Stomach (tissue), 8 donors: ENCODE measurements at regions not wholly inside any gene's neighbourhood (a gene's known extent, or its start where the extent isn't known, plus 50 kb on each side); places are given as distances from the start of the nearest gene placed in this dataset.

Experiments
- DNase-seq, 2 donors: peaks; one replicate each; pipeline versions ENCODE4 v3.0.0 to v3.0.0-alpha.2; 2013 to 2019
- H3K27ac ChIP-seq, 5 donors: fragments of 200-600 bp in 4 of 5; sonication (generic) in 4 of 5; one replicate each; pipeline ENCODE4 v1.5.1; 2013 to 2019; ENCODE audit warnings: mild to moderate bottlenecking in 1 of 5, moderate library complexity in 1 of 5
- H3K27me3 ChIP-seq, 3 donors: fragments of 200-600 bp; sonication (generic); one replicate each; pipeline ENCODE4 v1.5.1; 2017 to 2019; ENCODE audit warnings: mixed run types in 1 of 3
- H3K36me3 ChIP-seq, 4 donors: fragments of 200-600 bp; sonication (generic); 1 replicate in 3 of 4; 2 replicates in 1 of 4; pipeline ENCODE4 v1.5.1; 2016 to 2019
- H3K4me1 ChIP-seq, 4 donors: fragments of 200-600 bp; sonication (generic); one replicate each; pipeline ENCODE4 v1.5.1; 2016 to 2019
- H3K4me3 ChIP-seq, 4 donors: fragments of 200-600 bp; sonication (generic) in 3 of 4; one replicate each; pipeline ENCODE4 v1.5.1; 2016 to 2019; ENCODE audit warnings: mild to moderate bottlenecking in 1 of 4
- H3K9me3 ChIP-seq, 4 donors: fragments of 200-600 bp; sonication (generic); one replicate each; pipeline ENCODE4 v1.5.1; 2016 to 2019
- CTCF ChIP-seq, 7 experiments: fragments of 450-650 bp in 4 of 7; fragments of 200-600 bp in 3 of 7; sonication (generic) in 3 of 7; IDR thresholded peaks; one replicate each; pipeline ENCODE4 v1.5.1; 2016 to 2019; ENCODE audit warnings: antibody characterized with exemption in 7 of 7, control low read depth in 2 of 7, mild to moderate bottlenecking in 1 of 7
- EP300 ChIP-seq: sonication (generic); formaldehyde crosslinking; IDR thresholded peaks from one replicate; pipeline ENCODE4 v1.6.1; 2017; ENCODE audit warnings: antibody characterized with exemption
- POLR2A ChIP-seq, 4 donors: fragments of 450-650 bp; IDR thresholded peaks; one replicate each; pipeline ENCODE4 v1.6.1; 2016; ENCODE audit warnings: antibody characterized with exemption in 4 of 4, control low read depth in 2 of 4, mild to moderate bottlenecking in 1 of 4, moderate library complexity in 1 of 4
- POLR2AphosphoS5 ChIP-seq, 3 donors: sonication (generic); formaldehyde crosslinking; IDR thresholded peaks; one replicate each; pipeline ENCODE4 v1.6.1; 2016; ENCODE audit warnings: antibody characterized with exemption in 3 of 3
- WGBS, 5 donors: extraction: QIAGEN DNeasy Blood & Tissue Kit in 3 of 5; methylation state at CpG; one replicate each; pipeline versions ENCODE4 v1.1.5 to v1.1.7; 2013 to 2018; 5-methylcytosine and 5-hydroxymethylcytosine counted together
- intact Hi-C: fragments of 100-400 bp; cut with DNase I; formaldehyde crosslinking; loops from one replicate; pipeline ENCODE4 v1.15.1; 2023; ENCODE audit warnings: low total_unique reads
- donor health status: healthy with polysubstance abuse.
- donor health status: Bipolar disorder and iron deficiency.
- donor health status: healthy.

GRCh38 chr4:14877246-14878225 is 124.7 kb upstream of the CPEB2 start:
- Histone ChIP-seq H3K27me3 (no peaks in the 10 kb centered on the region), H3K27ac (peak overlapping the region; percentile 32 to 58 (median 47)), H3K4me1 (peaks cover 3 to 16% (median 11%) of the 10 kb centered on the region in 4 donors), H3K36me3 (no peaks in the 10 kb centered on the region), H3K4me3 (no peak overlapping the region), H3K9me3 (no peaks in the 10 kb centered on the region)
- TF ChIP-seq POLR2AphosphoS5 (IDR thresholded peaks at IDR 0.05) = peak in 1 of 3 donors; percentile 55
- no peak for TF ChIP-seq POLR2A (IDR thresholded peaks at IDR 0.05)
- intact Hi-C loops = no loop called here
- peak; percentile 56 to 58 for DNase-seq
- 30 to 41% (median 37%) methylated on average over 6 of the region's 6 CpGs for WGBS, 5 donors

DNA sequence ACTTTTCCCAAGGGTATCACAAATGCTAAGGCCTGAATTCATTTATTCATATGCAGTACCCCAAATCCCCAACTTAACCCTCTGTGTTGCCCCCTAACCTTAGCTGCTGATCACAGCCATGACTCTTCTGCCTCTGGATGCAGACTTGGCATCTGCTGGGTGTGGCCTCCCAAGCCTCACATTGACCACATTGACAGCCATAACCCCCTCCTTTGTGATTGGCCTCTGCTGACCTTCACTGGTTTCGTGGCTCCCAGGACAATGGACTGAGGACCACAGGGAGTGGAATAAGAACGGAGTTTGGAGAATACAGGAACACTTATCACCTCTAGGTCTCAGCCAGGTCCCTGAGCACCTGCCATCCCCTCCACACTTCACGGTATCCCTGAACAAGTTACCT is 123.6 kb upstream of the CPEB2 start:
- H3K4me1 ChIP-seq = peaks cover 3 to 16% (median 11%) of the 10 kb centered on the region in 4 donors
- intact Hi-C loops = no loop called here
- no peaks in the 10 kb centered on the region for H3K9me3 ChIP-seq
- no peak overlapping the region for H3K4me3 ChIP-seq
- 86 to 97% (median 89%) methylated on average over 3 of the region's 3 CpGs for WGBS, 5 donors
- no peaks in the 10 kb centered on the region for H3K27me3 ChIP-seq
- no peaks in the 10 kb centered on the region for H3K36me3 ChIP-seq
- no peak for TF ChIP-seq EP300
- no peak for TF ChIP-seq POLR2AphosphoS5 (IDR thresholded peaks at IDR 0.05)
- TF ChIP-seq CTCF (IDR thresholded peaks at IDR 0.05) = no peak
- no peak for TF ChIP-seq POLR2A (IDR thresholded peaks at IDR 0.05)
- DNase-seq = no peak
- H3K27ac ChIP-seq = no peak overlapping the region

- peaks cover 3 to 16% (median 11%) of the 10 kb centered on the region in 4 donors for H3K4me1 ChIP-seq
- H3K27me3 ChIP-seq = no peaks in the 10 kb centered on the region
- no peak overlapping the region for H3K4me3 ChIP-seq
- intact Hi-C loops = no loop called here
- no peak for DNase-seq
- H3K9me3 ChIP-seq = no peaks in the 10 kb centered on the region
- no peak overlapping the region for H3K27ac ChIP-seq
- TF ChIP-seq EP300 (no peak), POLR2AphosphoS5 (IDR thresholded peaks at IDR 0.05) (no peak), CTCF (IDR thresholded peaks at IDR 0.05) (no peak), POLR2A (IDR thresholded peaks at IDR 0.05) (no peak)
- no peaks in the 10 kb centered on the region for H3K36me3 ChIP-seq
- 87 to 94% (median 89%) methylated on average over 1 to 7 of the region's 7 CpGs for WGBS, 5 donors
Measured at GRCh38 chr4:14879683-14880082, 122.6 kb upstream of the CPEB2 start.

- no peak for DNase-seq
- H3K27me3 ChIP-seq = no peaks in the 10 kb centered on the region
- H3K4me1 ChIP-seq = peaks cover 3 to 16% (median 11%) of the 10 kb centered on the region in 4 donors
- intact Hi-C loops = no loop called here
- no peaks in the 10 kb centered on the region for H3K9me3 ChIP-seq
- no peak for TF ChIP-seq EP300
- TF ChIP-seq POLR2AphosphoS5 (IDR thresholded peaks at IDR 0.05) = no peak
- no peak for TF ChIP-seq CTCF (IDR thresholded peaks at IDR 0.05)
- no peak for TF ChIP-seq POLR2A (IDR thresholded peaks at IDR 0.05)
- 73 to 86% (median 82%) methylated on average over 2 of the region's 2 CpGs for WGBS, 5 donors
- no peak overlapping the region for H3K4me3 ChIP-seq
- no peaks in the 10 kb centered on the region for H3K36me3 ChIP-seq
- H3K27ac ChIP-seq = no peak overlapping the region
Measured at GRCh38 chr4:14880805-14881204, 121.5 kb upstream of the CPEB2 start.

- 83 to 94% (median 89%) methylated on average over 3 of the region's 3 CpGs for WGBS, 5 donors
Measured at GRCh38 chr4:14883166-14883565, 119.1 kb upstream of the CPEB2 start.

More at GRCh38 chr4:14883166-14883565, 119.1 kb upstream of the CPEB2 start:
- no peaks in the 10 kb centered on the region for H3K9me3 ChIP-seq
- TF ChIP-seq CTCF (IDR thresholded peaks at IDR 0.05) (no peak), POLR2A (IDR thresholded peaks at IDR 0.05) (no peak), EP300 (no peak), POLR2AphosphoS5 (IDR thresholded peaks at IDR 0.05) (no peak)
- intact Hi-C loops = no loop called here
- no peaks in the 10 kb centered on the region for H3K27me3 ChIP-seq
- no peak overlapping the region for H3K27ac ChIP-seq
- peaks cover 0 to 1% (median 0%) of the 10 kb centered on the region in 4 donors for H3K4me1 ChIP-seq
- DNase-seq = no peak
- no peaks in the 10 kb centered on the region for H3K36me3 ChIP-seq
- no peak overlapping the region for H3K4me3 ChIP-seq
